Peyer's patch (tissue), 4 donors: ENCODE measurements at regions not wholly inside any gene's neighbourhood (a gene's known extent, or its start where the extent isn't known, plus 50 kb on each side); places are given as distances from the start of the nearest gene placed in this dataset.
"Not testable (repeated sequence)": the region's sequence is repeated elsewhere in the genome, so short reads cannot be mapped to it uniquely, and the experiment has no call there.

Experiments used
- CTCF ChIP-seq, 6 experiments: fragments of 450-650 bp in 4 of 6; fragments of 200-600 bp in 2 of 6; sonication (generic) in 1 of 6; IDR thresholded peaks; one replicate each; pipeline ENCODE4 v1.5.1; 2017 to 2019; ENCODE audit warnings: antibody characterized with exemption in 6 of 6, mild to moderate bottlenecking in 3 of 6, moderate library complexity in 1 of 6
- POLR2A ChIP-seq, 2 donors: fragments of 450-650 bp; IDR thresholded peaks; one replicate each; pipeline ENCODE4 v1.5.1; 2017; ENCODE audit warnings: antibody characterized with exemption in 2 of 2, mild to moderate bottlenecking in 2 of 2, moderate library complexity in 2 of 2

GRCh38 chr15:62418496-62418895, 253.4 kb upstream of the C2CD4B start:
- not testable (repeated sequence) for TF ChIP-seq CTCF, POLR2A (IDR thresholded peaks at IDR 0.05)
